Astrocyte of the cerebellum (primary cell): ENCODE measurements at regions not wholly inside any gene's neighbourhood (a gene's known extent, or its start where the extent isn't known, plus 50 kb on each side); places are given as distances from the start of the nearest gene placed in this dataset.

Experiments
- DNase-seq: peaks from one replicate; pipeline ENCODE4 v3.0.0-alpha.2; 2011; ENCODE audit warnings: low read depth
- H3K4me3 ChIP-seq: 2 replicates; pipeline ENCODE4 v1.5.1; 2011; ENCODE audit warnings: mild to moderate bottlenecking, low read depth, low read length, moderate library complexity
- CTCF ChIP-seq: IDR thresholded peaks from 2 replicates; pipeline ENCODE4 v1.5.1; 2012; ENCODE audit warnings: low read length, low read depth, moderate library complexity, mild to moderate bottlenecking; ENCODE audit errors: missing control alignments
- in situ Hi-C: cut with HindIII; loops from 2 replicates; pipeline ENCODE4 v1.10.0; 2017; ENCODE audit warnings: low sequenced_read_pairs

DNA sequence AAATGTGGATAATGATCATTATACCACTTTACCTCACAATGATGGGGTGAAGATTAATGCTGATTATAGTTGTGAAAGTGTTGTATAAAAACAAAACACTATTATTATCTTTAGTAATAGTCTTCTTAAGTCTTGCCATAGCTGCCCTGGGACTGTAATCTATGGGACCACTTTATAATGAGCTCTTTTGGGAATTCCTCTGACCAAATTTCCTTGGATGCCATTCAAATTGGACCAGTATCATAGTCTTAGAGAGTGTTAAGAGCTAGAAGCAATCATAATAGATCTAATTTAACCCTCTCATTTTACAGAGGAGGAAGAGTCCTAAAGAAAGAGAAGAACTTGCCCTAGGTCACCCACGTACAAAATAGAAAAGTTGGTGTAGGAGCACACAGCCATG lies 457.7 kb upstream of the SLC14A2 start:
- no peak for DNase-seq
- in situ Hi-C loops: no loop called here
- no peak for TF ChIP-seq CTCF
- H3K4me3 ChIP-seq: no peak overlapping the region

DNA sequence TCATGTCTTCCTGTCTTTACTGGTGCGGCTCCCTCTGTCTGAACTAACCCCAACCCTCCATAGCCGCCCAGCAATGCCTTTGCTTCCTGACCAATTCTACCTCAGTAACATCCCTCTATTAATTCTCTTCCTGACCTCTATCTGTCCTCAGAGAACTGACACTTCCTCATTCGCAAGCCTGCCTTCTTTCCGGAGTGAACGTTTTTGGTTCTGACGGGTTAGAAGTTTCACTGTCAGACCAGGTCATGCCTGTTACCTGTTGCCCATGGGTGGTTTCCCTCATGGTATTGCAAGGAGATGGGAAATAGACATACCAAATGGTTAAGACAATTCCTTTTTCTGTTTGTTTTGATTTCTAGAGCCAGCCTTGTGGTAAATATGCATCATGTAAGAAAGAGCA lies 453.4 kb upstream of the SLC14A2 start:
- in situ Hi-C loops: no loop called here
- no peak for DNase-seq
- H3K4me3 ChIP-seq: no peak overlapping the region
- no peak for TF ChIP-seq CTCF

GRCh38 chr18:45163871-45164270 lies 451.4 kb upstream of the SLC14A2 start:
- no peak for DNase-seq
- no peak overlapping the region for H3K4me3 ChIP-seq
- in situ Hi-C loops: no loop called here
- TF ChIP-seq CTCF: no peak

- in situ Hi-C loops: no loop called here
- H3K4me3 ChIP-seq: no peak overlapping the region
- no peak for TF ChIP-seq CTCF
- no peak for DNase-seq
These were observed 450.7 kb upstream of the SLC14A2 start for GRCh38 chr18:45164551-45164950.

GRCh38 chr18:45165176-45165713 lies 450.0 kb upstream of the SLC14A2 start:
- in situ Hi-C loops: no loop called here
- DNase-seq: no peak
- TF ChIP-seq CTCF: no peak
- no peak overlapping the region for H3K4me3 ChIP-seq

DNA sequence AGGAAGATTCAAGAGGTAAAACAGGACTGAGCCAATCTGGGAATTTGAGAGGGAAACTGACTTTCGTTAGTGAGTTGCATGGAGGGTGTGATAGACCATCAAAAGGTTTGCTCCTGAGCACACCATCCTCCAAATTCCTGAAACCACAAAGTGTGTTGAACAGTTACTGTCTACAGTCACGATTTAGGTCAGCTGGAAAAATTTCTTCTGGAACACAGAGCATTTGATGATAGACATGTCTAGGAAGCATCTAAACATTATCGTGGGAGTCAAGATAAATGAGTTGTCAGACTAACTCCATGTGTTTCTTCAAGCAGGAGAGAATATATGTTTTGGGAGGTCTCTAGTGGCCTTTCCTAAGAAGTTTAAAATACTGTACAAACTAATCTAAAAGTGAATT lies 449.4 kb upstream of the SLC14A2 start:
- DNase-seq: no peak
- no peak for TF ChIP-seq CTCF
- in situ Hi-C loops: no loop called here
- no peak overlapping the region for H3K4me3 ChIP-seq
